NB4 (cell line): ENCODE measurements at regions not wholly inside any gene's neighbourhood (a gene's known extent, or its start where the extent isn't known, plus 50 kb on each side); places are given as distances from the start of the nearest gene placed in this dataset.
"Not testable (repeated sequence)": the region's sequence is repeated elsewhere in the genome, so short reads cannot be mapped to it uniquely, and the experiment has no call there.

Experiments
- DNase-seq: peaks from one replicate; pipeline ENCODE4 v3.0.0; 2010; ENCODE audit warnings: low read depth
- H3K4me3 ChIP-seq: one replicate; pipeline ENCODE4 v1.5.1; 2011; ENCODE audit warnings: mild to moderate bottlenecking, low read depth, low read length, moderate library complexity
- CTCF ChIP-seq: IDR thresholded peaks from one replicate; pipeline ENCODE4 v1.5.1; 2012; ENCODE audit warnings: low read depth, low read length
- MAX ChIP-seq: IDR thresholded peaks from 2 replicates; pipeline ENCODE4 v1.6.1; 2011; ENCODE audit warnings: low read depth, low read length
- MYC ChIP-seq: IDR thresholded peaks from 2 replicates; pipeline ENCODE4 v1.6.1; 2011; ENCODE audit warnings: low read depth, low read length
- POLR2A ChIP-seq: IDR thresholded peaks from 2 replicates; pipeline ENCODE4 v1.6.1; 2011; ENCODE audit warnings: mild to moderate bottlenecking; ENCODE audit not compliant: insufficient read length; ENCODE audit errors: extremely low read depth

- not testable (repeated sequence) for DNase-seq, H3K4me3 ChIP-seq
Measured at GRCh38 chr11:67759321-67759720, 84.9 kb upstream of the ALDH3B2 start.

- DNase-seq, H3K4me3 ChIP-seq: not testable (repeated sequence)
Measured at GRCh38 chr11:67758467-67758866, 84.0 kb upstream of the ALDH3B2 start.

GRCh38 chr11:67758009-67758408 lies 83.6 kb upstream of the ALDH3B2 start:
- not testable (repeated sequence) for H3K4me3 ChIP-seq, DNase-seq

GRCh38 chr11:67753820-67754219 lies 79.4 kb upstream of the ALDH3B2 start:
- DNase-seq, H3K4me3 ChIP-seq: not testable (repeated sequence)

- no peak for DNase-seq
- TF ChIP-seq MYC (no peak), CTCF (no peak), MAX (no peak), POLR2A (no peak)
- H3K4me3 ChIP-seq: no peak overlapping the region
Measured at GRCh38 chr11:67745181-67745726, 70.8 kb upstream of the ALDH3B2 start.

- H3K4me3 ChIP-seq, DNase-seq: not testable (repeated sequence)
Measured at GRCh38 chr11:67744231-67744630, 69.8 kb upstream of the ALDH3B2 start.

- not testable (repeated sequence) for H3K4me3 ChIP-seq, DNase-seq
Measured at GRCh38 chr11:67738231-67738630, 63.8 kb upstream of the ALDH3B2 start.

GRCh38 chr11:67737562-67738080 lies 63.2 kb upstream of the ALDH3B2 start:
- not testable (repeated sequence) for DNase-seq, H3K4me3 ChIP-seq

- no peak for DNase-seq
- no peak for TF ChIP-seq MYC
- TF ChIP-seq MAX: no peak
- TF ChIP-seq CTCF: no peak
- no peak for TF ChIP-seq POLR2A
- no peak overlapping the region for H3K4me3 ChIP-seq
Measured at GRCh38 chr11:67732045-67732787, 57.8 kb upstream of the ALDH3B2 start.

GRCh38 chr11:67731583-67731982 lies 57.2 kb upstream of the ALDH3B2 start:
- DNase-seq: no peak
- H3K4me3 ChIP-seq: no peak overlapping the region

GRCh38 chr11:67728163-67728571 lies 53.7 kb upstream of the ALDH3B2 start:
- DNase-seq, H3K4me3 ChIP-seq: not testable (repeated sequence)

More at GRCh38 chr11:67731583-67731982, 57.2 kb upstream of the ALDH3B2 start:
- TF ChIP-seq POLR2A (no peak), CTCF (no peak), MYC (no peak), MAX (no peak)

- DNase-seq: not testable (repeated sequence)
Measured at GRCh38 chr11:67727066-67728040, 52.9 kb upstream of the ALDH3B2 start.

More at GRCh38 chr11:67727066-67728040, 52.9 kb upstream of the ALDH3B2 start:
- not testable (repeated sequence) for H3K4me3 ChIP-seq
